H1 (cell line): ENCODE measurements at regions not wholly inside any gene's neighbourhood (a gene's known extent, or its start where the extent isn't known, plus 50 kb on each side); places are given as distances from the start of the nearest gene placed in this dataset.

Experiments
- CTCF ChIA-PET: fragments of 300-600 bp; sonication (Branson Sonifier 250); formaldehyde crosslinking; loops from one replicate; lab custom pipeline; 2021; ENCODE audit not compliant: partially characterized antibody; lab: Charles Lee
- POLR2A ChIA-PET: fragments of 300-600 bp; sonication (Branson Sonifier 250); formaldehyde crosslinking; loops from one replicate; lab custom pipeline; 2021; ENCODE audit warnings: inconsistent platforms; ENCODE audit not compliant: partially characterized antibody; lab: Charles Lee
- DNase-seq, 2 experiments: peaks; one replicate each; pipeline versions ENCODE4 v3.0.0 to v3.0.0-alpha.2; 2010 to 2022; ENCODE audit warnings: low spot score in 2 of 2, low read depth in 1 of 2, mixed read lengths in 1 of 2
- FAIRE-seq: peaks from 2 replicates; lab custom pipeline; 2011; peaks lifted over from hg19 to GRCh38; lab: Jason Lieb, UNC
- H2AFZ ChIP-seq: 2 replicates; pipeline ENCODE4 v1.8.1; 2012; ENCODE audit warnings: low read length, inconsistent platforms
- H2AK5ac ChIP-seq: 2 replicates; pipeline ENCODE4 v1.6.1; 2013; ENCODE audit warnings: low read depth, low read length
- H2BK120ac ChIP-seq: replicated peaks from 2 replicates; pipeline ENCODE3; 2013; ENCODE audit warnings: low read depth, low read length, inconsistent platforms
- H2BK12ac ChIP-seq: 2 replicates; pipeline ENCODE4 v1.6.1; 2013; ENCODE audit warnings: low read depth, low read length
- H2BK15ac ChIP-seq: 2 replicates; pipeline ENCODE4 v1.6.1; 2013; ENCODE audit warnings: low read length
- H2BK20ac ChIP-seq: 2 replicates; pipeline ENCODE4 v1.6.1; 2013; ENCODE audit warnings: low read length
- H2BK5ac ChIP-seq: 2 replicates; pipeline ENCODE4 v1.6.1; 2013; ENCODE audit warnings: low read depth, low read length
- H3K14ac ChIP-seq: 2 replicates; pipeline ENCODE4 v1.6.1; 2013; ENCODE audit warnings: inconsistent platforms; ENCODE audit not compliant: insufficient read length
- H3K18ac ChIP-seq: 2 replicates; pipeline ENCODE4 v1.6.1; 2013; ENCODE audit warnings: low read length; ENCODE audit errors: extremely low read depth
- H3K23ac ChIP-seq: 2 replicates; pipeline ENCODE4 v1.6.1; 2013; ENCODE audit warnings: inconsistent platforms; ENCODE audit not compliant: insufficient read length
- H3K23me2 ChIP-seq: 2 replicates; pipeline ENCODE4 v1.6.1; 2013; ENCODE audit warnings: low read depth, low read length
- H3K27ac ChIP-seq: 2 replicates; pipeline ENCODE4 v1.6.1; 2011; ENCODE audit warnings: low read depth, low read length, inconsistent platforms
- H3K27me3 ChIP-seq, 4 experiments: replicated peaks in 1 of 4; 1 replicate in 1 of 4; 2 replicates in 3 of 4; pipeline versions ENCODE4 v1.6.1 to v1.8.1; 2011 to 2013; ENCODE audit warnings: low read length in 3 of 4, mild to moderate bottlenecking in 3 of 4, inconsistent platforms in 2 of 4, mixed read lengths in 2 of 4, moderate library complexity in 1 of 4; ENCODE audit not compliant: control insufficient read depth in 3 of 4, insufficient read depth in 3 of 4; ENCODE audit errors: extremely low read depth in 1 of 4
- H3K36me3 ChIP-seq, 4 experiments: 2 replicates each; pipeline versions ENCODE4 v1.6.1 to v1.8.1; 2011 to 2013; ENCODE audit warnings: mild to moderate bottlenecking in 4 of 4, low read length in 3 of 4, moderate library complexity in 2 of 4, control low read depth in 1 of 4, inconsistent platforms in 1 of 4; ENCODE audit not compliant: insufficient read depth in 4 of 4, control insufficient read depth in 2 of 4
- H3K4ac ChIP-seq: replicated peaks from 2 replicates; pipeline ENCODE3; 2013; ENCODE audit warnings: low read length, low read depth, mixed read lengths, inconsistent platforms; ENCODE audit not compliant: insufficient read length
- H3K4me1 ChIP-seq, 4 experiments: replicated peaks in 1 of 4; 1 replicate in 1 of 4; 2 replicates in 3 of 4; pipeline versions ENCODE4 v1.6.1 to v1.8.1; 2011 to 2013; ENCODE audit warnings: low read length in 3 of 4, inconsistent platforms in 2 of 4, mixed read lengths in 1 of 4; ENCODE audit not compliant: insufficient read depth in 4 of 4, control insufficient read depth in 3 of 4
- H3K4me2 ChIP-seq, 2 experiments: 2 replicates each; pipeline versions ENCODE4 v1.6.1 to v1.8.1; 2011 to 2013; ENCODE audit warnings: low read depth in 2 of 2, low read length in 2 of 2, control low read depth in 1 of 2, inconsistent platforms in 1 of 2, mild to moderate bottlenecking in 1 of 2; ENCODE audit not compliant: insufficient read depth in 1 of 2
- H3K4me3 ChIP-seq, 4 experiments: fragments of 200-600, 300-600 bp in 1 of 4; sonication (generic), shearing (Covaris generic), sonication (Bioruptor Twin) in 1 of 4; 2 replicates each; pipeline versions ENCODE4 v1.5.1 to v1.8.1; 2011 to 2016; ENCODE audit warnings: low read length in 4 of 4, low read depth in 3 of 4, control low read depth in 2 of 4, inconsistent platforms in 2 of 4, mild to moderate bottlenecking in 2 of 4, mixed read lengths in 1 of 4, moderate library complexity in 1 of 4; ENCODE audit not compliant: insufficient read depth in 2 of 4; ENCODE audit errors: extremely low read depth in 1 of 4
- H3K56ac ChIP-seq: replicated peaks from 2 replicates; pipeline ENCODE3; 2013; ENCODE audit warnings: low read depth, mild to moderate bottlenecking, mixed read lengths, low read length, inconsistent platforms; ENCODE audit not compliant: insufficient read length
- H3K79me1 ChIP-seq: 2 replicates; pipeline ENCODE4 v1.6.1; 2013; ENCODE audit warnings: low read depth, low read length, control low read depth
- H3K79me2 ChIP-seq, 2 experiments: 2 replicates each; pipeline versions ENCODE4 v1.6.1 to v1.8.1; 2012 to 2013; ENCODE audit warnings: low read length in 2 of 2, mild to moderate bottlenecking in 2 of 2, inconsistent platforms in 1 of 2; ENCODE audit not compliant: insufficient read depth in 2 of 2, control insufficient read depth in 1 of 2
- H3K9ac ChIP-seq, 4 experiments: replicated peaks in 1 of 4; 1 replicate in 1 of 4; 2 replicates in 3 of 4; pipeline versions ENCODE4 v1.6.1 to v1.8.1; 2011 to 2013; ENCODE audit warnings: low read depth in 3 of 4, low read length in 3 of 4, control low read depth in 2 of 4, mild to moderate bottlenecking in 2 of 4, moderate library complexity in 2 of 4, inconsistent platforms in 1 of 4; ENCODE audit errors: extremely low read depth in 1 of 4
- H3K9me3 ChIP-seq, 2 experiments: 2 replicates each; pipeline versions ENCODE4 v1.6.1 to v1.8.1; 2012 to 2013; ENCODE audit warnings: mild to moderate bottlenecking in 2 of 2, moderate library complexity in 2 of 2, control low read depth in 1 of 2, inconsistent platforms in 1 of 2, low read depth in 1 of 2, low read length in 1 of 2, mixed read lengths in 1 of 2; ENCODE audit not compliant: insufficient read depth in 2 of 2
- H4K20me1 ChIP-seq, 2 experiments: replicated peaks in 1 of 2; 2 replicates each; pipeline versions ENCODE3 to v1.8.1; 2011 to 2013; ENCODE audit warnings: inconsistent platforms in 2 of 2, low read length in 2 of 2, mild to moderate bottlenecking in 1 of 2; ENCODE audit not compliant: insufficient read depth in 2 of 2, control insufficient read depth in 1 of 2
- H4K5ac ChIP-seq: 2 replicates; pipeline ENCODE4 v1.6.1; 2013; ENCODE audit warnings: low read length, low read depth, mixed read lengths, inconsistent platforms; ENCODE audit not compliant: insufficient read length
- H4K8ac ChIP-seq: 2 replicates; pipeline ENCODE4 v1.8.0; 2013; ENCODE audit warnings: mild to moderate bottlenecking, moderate library complexity, low read length, inconsistent platforms; ENCODE audit not compliant: insufficient read depth; ENCODE audit errors: extremely low read depth
- H4K91ac ChIP-seq: replicated peaks from 2 replicates; pipeline ENCODE3; 2013; ENCODE audit warnings: low read length, mixed read lengths, inconsistent platforms; ENCODE audit not compliant: insufficient read length
- ASH2L ChIP-seq: fragments of 200-600, 300-600 bp; sonication (generic); IDR thresholded peaks from one replicate; pipeline ENCODE4 v1.7.1; 2017; ENCODE audit warnings: low read length
- ATF2 ChIP-seq: IDR thresholded peaks from 2 replicates; pipeline ENCODE4 v1.6.1; 2012; ENCODE audit warnings: low read length, inconsistent platforms
- CREB1 ChIP-seq: IDR thresholded peaks from 2 replicates; pipeline ENCODE4 v1.6.1; 2012; ENCODE audit warnings: inconsistent platforms
- EP300 ChIP-seq, 2 experiments: IDR thresholded peaks; 1 replicate in 1 of 2; 2 replicates in 1 of 2; pipeline ENCODE4 v1.6.1; 2011 to 2012; ENCODE audit warnings: low read depth in 2 of 2, low read length in 2 of 2, mild to moderate bottlenecking in 2 of 2, borderline replicate concordance in 1 of 2, inconsistent platforms in 1 of 2, moderate library complexity in 1 of 2
- KDM4A ChIP-seq: IDR thresholded peaks from one replicate; pipeline ENCODE4 v1.7.1; 2012; ENCODE audit warnings: low read depth, mild to moderate bottlenecking, moderate library complexity, low read length, inconsistent platforms; ENCODE audit not compliant: severe bottlenecking
- PHF8 ChIP-seq: fragments of 200-600 bp; sonication (generic); conservative IDR thresholded peaks from 2 replicates; pipeline ENCODE4 v1.7.1; 2012; ENCODE audit warnings: low read depth, mild to moderate bottlenecking, inconsistent platforms, low read length, moderate library complexity
- POLR2A ChIP-seq, 2 experiments: IDR thresholded peaks; 1 replicate in 1 of 2; 2 replicates in 1 of 2; pipeline ENCODE4 v1.6.1; 2011; ENCODE audit warnings: low read depth in 2 of 2, low read length in 2 of 2, mild to moderate bottlenecking in 2 of 2; ENCODE audit errors: control extremely low read depth in 1 of 2
- RFX5 ChIP-seq: IDR thresholded peaks from 2 replicates; pipeline ENCODE4 v1.6.1; 2011; ENCODE audit warnings: low read depth, low read length, improper control_type of control experiment, borderline replicate concordance
- SAP30 ChIP-seq: fragments of 300-600 bp; sonication (generic); IDR thresholded peaks from 2 replicates; pipeline ENCODE4 v1.7.1; 2012; ENCODE audit warnings: low read length, moderate library complexity, mild to moderate bottlenecking, inconsistent platforms; ENCODE audit not compliant: insufficient read depth, insufficient replicate concordance
- SIN3A ChIP-seq, 2 experiments: IDR thresholded peaks in 1 of 2; conservative IDR thresholded peaks in 1 of 2; 2 replicates each; pipeline ENCODE4 v1.6.1; 2011 to 2012; ENCODE audit warnings: low read length in 2 of 2, improper control_type of control experiment in 1 of 2, low read depth in 1 of 2, mild to moderate bottlenecking in 1 of 2
- SIRT6 ChIP-seq: IDR thresholded peaks from one replicate; pipeline ENCODE4 v1.7.1; 2012; ENCODE audit warnings: low read length, inconsistent platforms
- SP1 ChIP-seq: IDR thresholded peaks from 2 replicates; pipeline ENCODE4 v1.6.1; 2011; ENCODE audit warnings: low read depth, low read length
- SP2 ChIP-seq: IDR thresholded peaks from 2 replicates; pipeline ENCODE4 v1.6.1; 2012; ENCODE audit warnings: mild to moderate bottlenecking, low read length, inconsistent platforms
- TBP ChIP-seq: IDR thresholded peaks from 2 replicates; pipeline ENCODE4 v1.6.1; 2011; ENCODE audit warnings: low read depth, low read length, improper control_type of control experiment
- TCF12 ChIP-seq: IDR thresholded peaks from 2 replicates; pipeline ENCODE4 v1.6.1; 2011; ENCODE audit warnings: low read depth, mild to moderate bottlenecking, low read length
- WGBS, 2 experiments: shearing (Covaris generic) in 1 of 2; methylation state at CpG; one replicate each; pipeline versions ENCODE4 v1.1.6 to v1.1.7; 2013 to 2015; ENCODE audit warnings: low lambda C conversion rate in 2 of 2, mixed read lengths in 2 of 2, inconsistent platforms in 1 of 2, low coverage in 1 of 2, missing lambda C conversion rate in 1 of 2; ENCODE audit not compliant: insufficient replicate concordance in 2 of 2, insufficient coverage in 1 of 2, insufficient read length in 1 of 2; ENCODE audit errors: extremely low coverage in 1 of 2, missing lambda C conversion rate in 1 of 2; 5-methylcytosine and 5-hydroxymethylcytosine counted together

- no peak for FAIRE-seq
- WGBS, 2 experiments: 84% methylated on average over 9 of the region's 9 CpGs; no CpG with 5 or more reads in 1 of the 2 experiments
- no peak for TF ChIP-seq SP1
- TF ChIP-seq POLR2A (IDR thresholded peaks at IDR 0.05; ENCODE audit: control extremely low read depth in 1 of 2, low read depth in 2 of 2, low read length in 2 of 2): no peak
- TF ChIP-seq ASH2L: no peak
- no peak for TF ChIP-seq TBP
- TF ChIP-seq SIN3A (conservative IDR thresholded peaks at IDR 0.05 in 1 of 2, IDR thresholded peaks at IDR 0.05 in 1 of 2; ENCODE audit: low read depth in 1 of 2, low read length in 2 of 2): no peak
- no peak for TF ChIP-seq EP300 (IDR thresholded peaks at IDR 0.05; ENCODE audit: borderline replicate concordance in 1 of 2, low read depth in 2 of 2, low read length in 2 of 2)
- no peak for TF ChIP-seq SAP30
- TF ChIP-seq KDM4A: no peak
- TF ChIP-seq PHF8: no peak
- no peak for TF ChIP-seq CREB1
- no peak for TF ChIP-seq SIRT6
- no peak for TF ChIP-seq RFX5
- no peak for TF ChIP-seq SP2
- no peak for TF ChIP-seq ATF2
- TF ChIP-seq TCF12: no peak
Observed at GRCh38 chr1:4275083-4275482, 375.0 kb upstream of the C1orf174 start.

More at GRCh38 chr1:4275083-4275482, 375.0 kb upstream of the C1orf174 start:
- Histone ChIP-seq H3K23me2 (no peaks in the 10 kb centered on the region), H3K79me1 (no peaks in the 10 kb centered on the region), H4K5ac (no peak overlapping the region), H3K14ac (no peak overlapping the region), H2BK20ac (no peak overlapping the region), H3K36me3 (no peaks in the 10 kb centered on the region), H2BK120ac (no peak overlapping the region), H3K4me3 (no peak overlapping the region), H2BK12ac (no peak overlapping the region), H4K91ac (no peak overlapping the region), H3K4ac (no peak overlapping the region), H3K56ac (no peak overlapping the region), H2AK5ac (no peak overlapping the region), H4K20me1 (no peaks in the 10 kb centered on the region), H3K23ac (no peak overlapping the region), H3K9me3 (peaks cover 25 to 51% of the 10 kb centered on the region in 2 experiments), H2BK5ac (no peak overlapping the region), H3K4me2 (no peak overlapping the region), H3K4me1 (no peaks in the 10 kb centered on the region), H3K79me2 (no peaks in the 10 kb centered on the region), H3K27me3 (no peaks in the 10 kb centered on the region), H2BK15ac (no peak overlapping the region), H3K9ac (no peak overlapping the region), H3K27ac (no peak overlapping the region), H2AFZ (no peak overlapping the region), H3K18ac (no peak overlapping the region), H4K8ac (no peak overlapping the region)
- ChIA-PET POLR2A (no interaction called here), CTCF (no interaction called here)
- no peak for DNase-seq
